Right lobe of liver (tissue), 4 donors: ENCODE measurements at regions not wholly inside any gene's neighbourhood (a gene's known extent, or its start where the extent isn't known, plus 50 kb on each side); places are given as distances from the start of the nearest gene placed in this dataset.

Experiments used
- CTCF ChIP-seq, 4 donors: fragments of 200-600 bp in 3 of 4; fragments of 450-650 bp in 1 of 4; IDR thresholded peaks; one replicate each; pipeline versions ENCODE4 v1.5.1 to v1.8.0; 2016 to 2022; ENCODE audit warnings: antibody characterized with exemption in 4 of 4, mild to moderate bottlenecking in 2 of 4
- POLR2A ChIP-seq: fragments of 450-650 bp; IDR thresholded peaks from one replicate; pipeline ENCODE4 v1.6.1; 2017; ENCODE audit warnings: antibody characterized with exemption, mild to moderate bottlenecking
- donor health status: DM: no; HTN: no; CAD: no.
- donor health status: DM: no; HTN: no; CAD: no.
- donor health status: DM: no; HTN: yes; CAD: no.

GRCh38 chr6:84332139-84333034 is 104.9 kb upstream of the CEP162 start:
- TF ChIP-seq CTCF (IDR thresholded peaks at IDR 0.05) (no peak), POLR2A (no peak)
